HG02973 (cell line): ENCODE measurements at regions not wholly inside any gene's neighbourhood (a gene's known extent, or its start where the extent isn't known, plus 50 kb on each side); places are given as distances from the start of the nearest gene placed in this dataset.

Source experiments
- ATAC-seq: cut with Tn5 transposase; IDR thresholded peaks from one replicate; pipeline ENCODE4 v1.9.1; 2021; ENCODE audit warnings: moderate library complexity; ENCODE audit not compliant: unreplicated experiment

GRCh38 chr22:48748113-48748859 is 1079.4 kb downstream of the BRD1 start:
- ATAC-seq, result no peak

GRCh38 chr22:48746789-48747425 is 1080.8 kb downstream of the BRD1 start:
- ATAC-seq, result no peak

GRCh38 chr22:48745842-48746788 is 1081.6 kb downstream of the BRD1 start:
- ATAC-seq, result no peak

GRCh38 chr22:48744967-48745841 is 1082.5 kb downstream of the BRD1 start:
- no peak for ATAC-seq

- ATAC-seq, result no peak
These were observed 1083.4 kb downstream of the BRD1 start for GRCh38 chr22:48744283-48744641.

- no peak for ATAC-seq
These were observed 1083.9 kb downstream of the BRD1 start for GRCh38 chr22:48743601-48744282.

GRCh38 chr22:48742556-48743343 is 1084.9 kb downstream of the BRD1 start:
- ATAC-seq, result no peak

GRCh38 chr22:48742191-48742555 is 1085.5 kb downstream of the BRD1 start:
- no peak for ATAC-seq

GRCh38 chr22:48741540-48741939 is 1086.1 kb downstream of the BRD1 start:
- ATAC-seq, result no peak

- ATAC-seq, result no peak
These were observed 1086.8 kb downstream of the BRD1 start for GRCh38 chr22:48740731-48741405.

GRCh38 chr22:48740086-48740730 is 1087.5 kb downstream of the BRD1 start:
- ATAC-seq, result no peak

- ATAC-seq, result no peak
These were observed 1088.2 kb downstream of the BRD1 start for GRCh38 chr22:48739348-48740085.

GRCh38 chr22:48738204-48738980 is 1089.3 kb downstream of the BRD1 start:
- no peak for ATAC-seq

- ATAC-seq, result no peak
These were observed 1090.0 kb downstream of the BRD1 start for GRCh38 chr22:48737461-48738203.

- no peak for ATAC-seq
These were observed 1090.8 kb downstream of the BRD1 start for GRCh38 chr22:48736593-48737460.
